BJ (cell line): ENCODE measurements at regions not wholly inside any gene's neighbourhood (a gene's known extent, or its start where the extent isn't known, plus 50 kb on each side); places are given as distances from the start of the nearest gene placed in this dataset.

Experiments
- CTCF ChIA-PET: fragments of 350-600 bp; formaldehyde crosslinking; extraction: SDS; loops from one replicate; lab custom pipeline; 2021; ENCODE audit warnings: antibody characterized with exemption, inconsistent platforms; lab: Yijun Ruan, JAX
- POLR2A ChIA-PET: fragments of 300-600 bp; sonication (Branson Sonifier 250); formaldehyde crosslinking; extraction: SDS; loops from one replicate; lab custom pipeline; 2021; ENCODE audit warnings: antibody characterized with exemption; lab: Charles Lee
- DNase-seq: peaks from one replicate; pipeline ENCODE4 v3.0.0-alpha.2; 2011; ENCODE audit warnings: low read depth
- H3K27me3 ChIP-seq: 2 replicates; pipeline ENCODE4 v1.6.0; 2011; ENCODE audit warnings: low read length; ENCODE audit not compliant: control insufficient read depth, insufficient read depth
- H3K36me3 ChIP-seq: 2 replicates; pipeline ENCODE4 v1.5.1; 2011; ENCODE audit warnings: low read length; ENCODE audit not compliant: control insufficient read depth, insufficient read depth
- H3K4me3 ChIP-seq: 2 replicates; pipeline ENCODE4 v1.5.1; 2011; ENCODE audit warnings: low read depth, mild to moderate bottlenecking, control low read depth, low read length
- CTCF ChIP-seq: IDR thresholded peaks from 2 replicates; pipeline ENCODE4 v1.5.1; 2011; ENCODE audit warnings: low read depth, mild to moderate bottlenecking, control low read depth, inconsistent platforms, low read length, moderate library complexity; ENCODE audit not compliant: insufficient read depth

DNA sequence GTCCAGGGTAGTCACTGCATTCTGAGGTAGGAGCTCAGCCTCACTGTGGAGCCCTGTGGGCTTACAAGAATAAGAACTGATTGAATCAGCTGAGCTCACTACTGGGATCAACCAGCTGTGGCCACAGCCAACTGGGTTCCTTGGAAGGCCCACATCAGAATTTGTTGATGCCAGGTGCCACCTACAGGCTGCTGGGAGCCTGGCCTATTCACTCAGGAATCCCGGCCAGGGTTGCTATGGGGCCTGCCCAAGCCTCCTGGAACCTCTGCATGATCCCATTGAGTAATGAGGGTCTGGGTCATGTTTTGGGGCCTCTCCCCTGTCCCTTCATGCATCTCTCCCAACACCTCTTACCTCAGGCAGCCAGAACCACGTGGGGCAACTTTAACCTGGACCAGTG is 53.9 kb upstream of the KIAA1210 start:
- no peak for TF ChIP-seq CTCF
- Histone ChIP-seq H3K4me3 (no peak overlapping the region), H3K27me3 (no peaks in the 10 kb centered on the region), H3K36me3 (no peaks in the 10 kb centered on the region)
- DNase-seq, result no peak
- POLR2A ChIA-PET, result no interaction called here
- CTCF ChIA-PET, result no interaction called here

DNA sequence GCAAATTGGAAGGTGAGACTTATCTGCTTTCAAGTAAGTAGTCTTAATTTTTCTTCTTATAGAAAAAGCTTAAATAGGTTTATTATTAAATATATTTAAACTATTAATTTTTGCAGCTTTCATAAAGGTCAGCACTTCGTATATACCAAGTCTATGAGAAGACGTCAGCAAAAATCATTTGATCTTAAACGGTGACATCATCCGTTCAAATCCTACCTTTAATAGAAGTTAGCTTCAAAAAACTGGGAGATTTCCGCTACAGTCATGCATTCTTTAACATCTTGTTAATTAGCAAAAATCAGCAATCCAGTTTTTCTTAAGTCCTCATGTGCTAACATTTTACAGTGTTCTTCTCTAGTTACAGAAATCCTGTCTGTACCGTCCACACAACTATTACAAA is 49.9 kb upstream of the PGRMC1 start:
- ChIA-PET CTCF (interaction anchor here (0.5 kb wide), 1 partner anchor 108 kb away, joined by 3 read pairs; no protein-coding TSS in a partner anchor), POLR2A (no interaction called here)
- H3K27me3 ChIP-seq, result no peaks in the 10 kb centered on the region
- H3K36me3 ChIP-seq, result no peaks in the 10 kb centered on the region
- TF ChIP-seq CTCF, result no peak
- no peak for DNase-seq
- H3K4me3 ChIP-seq, result no peak overlapping the region
